NCI-H510A treated with DMSO at 0.1 percent for 48 hours (cell line): ENCODE measurements at regions not wholly inside any gene's neighbourhood (a gene's known extent, or its start where the extent isn't known, plus 50 kb on each side); places are given as distances from the start of the nearest gene placed in this dataset.
"Not testable (repeated sequence)": the region's sequence is repeated elsewhere in the genome, so short reads cannot be mapped to it uniquely, and the experiment has no call there.

Source experiments
- DNase-seq: peaks from one replicate; lab custom pipeline; 2025; lab: John Stamatoyannopoulos, UW

GRCh38 chrX:23458957-23459356 lies 124.3 kb downstream of the PTCHD1 start:
- DNase-seq, result not testable (repeated sequence)

DNA sequence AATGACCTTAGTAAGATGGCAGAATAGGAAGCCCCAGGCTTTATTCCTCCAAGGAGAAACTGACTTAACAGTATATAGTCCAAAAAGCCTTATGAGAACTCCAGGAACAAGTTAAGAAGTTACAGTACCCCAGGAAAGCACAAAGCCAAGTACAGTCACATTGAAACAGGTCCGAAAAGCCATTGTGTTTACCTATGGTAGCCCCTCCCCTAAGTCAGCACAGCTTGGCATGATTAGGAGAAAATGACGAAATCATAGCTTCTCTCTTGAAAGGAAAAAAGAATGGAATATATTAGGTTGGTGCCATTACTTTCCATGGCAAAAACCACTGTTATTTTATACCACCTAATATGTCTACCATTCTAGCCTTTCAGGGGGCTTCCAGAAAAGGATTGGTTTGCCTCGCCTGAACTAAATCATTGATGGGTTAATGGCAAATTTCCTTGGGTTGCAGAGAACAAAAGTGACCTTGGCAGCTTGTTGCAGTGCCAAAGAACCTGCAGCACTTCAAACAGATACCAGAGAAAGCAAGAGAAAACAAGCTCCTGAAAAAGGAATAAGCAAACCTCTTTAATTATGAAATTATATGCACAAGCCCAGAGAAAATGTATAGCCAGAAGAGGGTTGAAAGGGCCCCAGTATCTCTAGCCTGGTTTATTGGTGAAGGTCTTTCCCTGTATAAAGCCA lies 130.6 kb downstream of the PTCHD1 start:
- no peak for DNase-seq

DNA sequence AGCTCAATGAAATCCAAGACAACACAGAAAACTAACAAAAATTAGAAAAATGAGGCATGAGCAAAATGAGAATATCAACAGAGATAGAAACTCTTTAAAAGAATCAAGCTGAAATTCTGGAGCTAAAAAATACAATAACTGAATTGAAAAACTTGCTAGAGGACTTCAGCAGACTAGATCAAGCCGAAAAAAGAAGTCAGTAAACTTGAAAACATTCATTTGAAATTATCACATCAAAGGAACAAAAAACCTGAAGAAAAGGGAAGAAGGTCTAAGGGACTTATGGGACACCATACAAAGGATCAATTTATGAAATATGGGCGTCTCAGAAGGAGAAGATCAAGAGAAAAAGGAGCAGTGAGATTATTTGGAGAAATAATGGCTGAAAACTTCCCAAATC lies 131.3 kb downstream of the PTCHD1 start:
- no peak for DNase-seq

DNA sequence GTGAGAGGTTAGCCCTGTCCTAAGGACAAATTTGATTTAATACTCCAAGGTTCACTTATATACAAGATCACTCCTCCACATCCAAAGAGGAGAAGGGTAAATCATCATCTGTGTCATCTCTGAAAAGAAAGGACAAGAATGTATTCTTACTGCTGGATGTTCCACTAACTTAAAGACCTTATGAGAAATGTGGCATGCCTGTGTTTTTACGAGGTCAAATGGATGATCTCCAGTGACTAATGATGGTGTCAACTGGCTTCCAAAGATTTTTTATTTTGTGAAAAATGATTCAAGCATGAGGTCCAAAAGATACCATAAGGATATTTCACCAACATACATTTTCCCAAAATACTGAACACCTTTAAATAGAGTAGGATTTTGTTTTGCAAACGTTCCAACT lies 143.4 kb downstream of the PTCHD1 start:
- no peak for DNase-seq

DNA sequence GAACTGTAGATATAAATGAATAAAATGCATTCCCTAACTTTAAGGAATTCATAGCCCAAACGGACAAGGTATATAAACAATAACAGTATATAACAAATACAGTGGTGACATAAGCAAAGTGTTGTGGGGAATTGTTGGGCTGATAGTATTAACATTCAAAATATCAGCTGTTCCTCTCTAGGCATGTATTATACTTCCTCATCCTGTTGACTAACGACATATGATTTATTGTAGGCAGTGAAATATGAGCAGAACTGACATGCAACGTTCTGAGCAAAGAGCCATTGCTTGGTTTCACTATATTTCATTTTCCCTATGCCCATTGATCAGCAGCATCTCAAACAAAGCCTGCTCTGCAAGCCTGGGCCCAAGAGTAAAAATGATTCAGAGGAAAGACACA lies 143.9 kb downstream of the PTCHD1 start:
- DNase-seq, result no peak

DNA sequence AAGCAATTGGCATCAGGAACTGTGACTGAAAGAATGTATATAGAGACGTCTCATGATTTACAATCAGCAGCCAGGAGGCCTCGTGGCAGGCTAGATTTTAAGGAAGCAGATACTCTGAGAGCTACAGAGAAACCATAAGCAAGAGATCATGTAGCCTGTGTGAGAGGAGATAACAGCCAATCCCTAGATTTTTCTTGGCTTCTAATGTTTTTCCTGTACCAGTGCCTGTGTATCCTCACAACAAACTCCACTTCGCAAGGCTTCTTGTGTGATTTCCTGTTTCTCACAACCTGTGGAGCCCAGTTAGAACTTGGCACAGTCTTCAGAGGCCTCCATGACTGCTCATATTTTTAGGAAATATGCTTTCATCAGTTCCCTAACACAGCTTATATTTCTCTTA lies 147.9 kb downstream of the PTCHD1 start:
- DNase-seq, result no peak

DNA sequence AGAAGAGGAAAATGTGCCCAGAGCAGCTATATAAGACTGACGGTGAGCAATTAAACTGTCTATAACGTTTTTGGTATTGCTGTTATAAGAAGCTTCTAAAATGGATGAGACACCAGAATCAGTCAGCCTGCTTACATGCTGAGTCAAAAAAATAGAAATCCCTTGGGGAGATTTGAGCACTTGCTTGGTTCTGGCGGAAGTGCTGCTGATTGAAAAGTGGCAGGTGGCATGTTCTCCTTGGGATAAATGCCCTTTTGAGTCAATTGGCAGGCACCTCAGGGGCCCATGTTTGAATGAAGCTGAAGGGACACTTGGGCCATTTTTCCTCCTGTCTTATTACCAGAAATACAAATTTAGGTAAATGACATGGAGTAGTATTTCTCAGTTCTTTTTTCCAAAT lies 148.7 kb downstream of the PTCHD1 start:
- no peak for DNase-seq

GRCh38 chrX:23493941-23494374 lies 159.3 kb downstream of the PTCHD1 start:
- no peak for DNase-seq

DNA sequence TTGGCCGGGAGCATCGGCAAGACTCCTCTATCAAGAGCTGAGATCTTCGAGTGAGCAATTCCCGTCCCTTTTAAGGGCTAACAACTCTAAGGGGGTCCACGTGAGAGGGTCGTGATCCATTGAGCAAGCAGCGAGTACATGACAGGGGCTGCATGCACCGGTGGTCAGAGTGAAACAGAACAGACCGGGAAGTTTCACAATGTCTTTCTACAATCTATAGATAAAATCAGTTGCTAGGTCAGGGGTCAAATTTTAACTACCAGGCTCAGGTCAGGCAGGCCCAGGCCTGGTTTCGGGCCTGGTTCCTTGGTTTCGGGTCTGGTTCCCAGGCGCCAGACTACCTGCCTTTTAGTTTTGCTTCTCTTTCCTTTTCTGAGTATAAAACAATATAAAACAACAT lies 160.1 kb downstream of the PTCHD1 start:
- DNase-seq, result no peak

GRCh38 chrX:23497919-23498318 lies 163.3 kb downstream of the PTCHD1 start:
- no peak for DNase-seq

- DNase-seq, result no peak
These were observed 165.3 kb upstream of the PRDX4 start for GRCh38 chrX:23501974-23502373.

GRCh38 chrX:23503835-23504539 lies 163.3 kb upstream of the PRDX4 start:
- peak; percentile 82 for DNase-seq

- no peak for DNase-seq
These were observed 162.8 kb upstream of the PRDX4 start for GRCh38 chrX:23504540-23504884.

- no peak for DNase-seq
These were observed 162.4 kb upstream of the PRDX4 start for GRCh38 chrX:23504895-23505294.

- DNase-seq, result no peak
These were observed 161.6 kb upstream of the PRDX4 start for GRCh38 chrX:23505531-23506303.

DNA sequence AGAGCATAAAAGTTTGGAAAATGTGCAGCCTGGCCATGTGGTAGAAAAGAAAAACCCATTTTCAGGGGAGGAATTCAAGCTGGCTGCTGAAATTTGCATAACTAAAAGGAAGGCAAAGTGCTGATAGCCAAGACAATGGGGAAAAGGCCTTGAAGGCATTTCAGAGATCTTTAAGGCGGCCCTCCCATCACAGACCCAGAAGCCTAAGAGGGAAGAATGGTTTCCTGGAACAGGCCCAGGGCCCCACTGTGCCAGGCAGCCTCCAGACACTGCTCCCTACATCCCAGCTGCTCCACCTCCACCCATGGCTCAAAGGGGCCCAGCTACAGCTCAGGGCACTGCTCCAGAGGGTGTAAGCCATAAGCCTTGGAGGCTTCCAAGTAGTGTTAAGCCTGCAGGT lies 158.0 kb upstream of the PRDX4 start:
- DNase-seq, result no peak

- DNase-seq, result no peak
These were observed 155.5 kb upstream of the PRDX4 start for GRCh38 chrX:23511793-23512192.

DNA sequence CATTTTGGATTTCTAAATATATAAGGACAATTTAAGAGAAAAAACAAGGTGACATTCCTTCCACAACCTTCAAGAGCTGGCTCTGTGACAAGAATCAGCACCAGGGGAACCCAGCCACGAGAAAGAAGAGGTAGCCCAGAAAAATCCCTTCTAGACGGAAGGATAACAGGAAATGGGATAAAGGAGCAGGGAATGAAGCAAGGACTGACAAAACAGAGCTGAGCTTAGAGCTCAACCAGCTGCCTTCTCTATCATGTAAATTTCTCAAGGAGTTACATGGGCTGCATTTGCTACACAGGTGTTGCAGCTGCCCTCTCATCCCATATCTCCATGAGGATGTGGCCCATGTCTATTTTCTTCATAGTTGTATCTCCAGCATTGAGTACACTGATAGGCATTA lies 154.2 kb upstream of the PRDX4 start:
- no peak for DNase-seq

- DNase-seq, result no peak
These were observed 153.2 kb upstream of the PRDX4 start for GRCh38 chrX:23514082-23514481.

GRCh38 chrX:23515028-23515427 lies 152.3 kb upstream of the PRDX4 start:
- DNase-seq, result no peak

DNA sequence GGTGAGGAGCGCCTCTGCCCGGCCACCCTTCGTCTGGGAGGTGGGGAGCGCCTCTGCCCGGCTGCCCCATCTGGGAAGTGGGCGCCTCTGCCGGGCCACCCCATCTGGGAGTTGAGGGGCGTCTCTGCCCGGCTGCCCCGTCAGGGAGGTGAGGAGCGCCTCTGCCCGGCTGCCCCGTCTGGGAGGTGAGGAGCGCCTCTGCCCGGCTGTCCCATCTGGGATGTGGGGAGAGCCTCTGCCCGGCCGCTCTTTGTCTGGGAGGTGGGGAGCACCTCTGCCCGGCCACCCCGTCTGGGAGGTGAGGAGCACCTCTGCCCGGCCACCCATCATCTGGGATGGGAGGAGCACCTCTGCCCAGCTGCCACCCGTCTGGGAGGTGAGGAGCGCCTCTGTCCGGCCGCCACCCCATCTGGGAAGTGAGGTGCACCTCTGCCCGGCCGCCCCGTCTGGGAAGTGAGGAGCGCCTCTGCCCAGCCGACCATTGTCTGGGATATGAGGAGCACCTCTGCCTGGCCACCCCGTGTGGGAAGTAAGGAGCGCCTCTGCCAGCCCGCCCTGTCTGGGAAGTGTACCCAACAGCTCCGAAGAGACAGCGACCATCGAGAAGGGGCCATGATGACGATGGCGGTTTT lies 144.2 kb upstream of the PRDX4 start:
- DNase-seq, result not testable (repeated sequence)

DNA sequence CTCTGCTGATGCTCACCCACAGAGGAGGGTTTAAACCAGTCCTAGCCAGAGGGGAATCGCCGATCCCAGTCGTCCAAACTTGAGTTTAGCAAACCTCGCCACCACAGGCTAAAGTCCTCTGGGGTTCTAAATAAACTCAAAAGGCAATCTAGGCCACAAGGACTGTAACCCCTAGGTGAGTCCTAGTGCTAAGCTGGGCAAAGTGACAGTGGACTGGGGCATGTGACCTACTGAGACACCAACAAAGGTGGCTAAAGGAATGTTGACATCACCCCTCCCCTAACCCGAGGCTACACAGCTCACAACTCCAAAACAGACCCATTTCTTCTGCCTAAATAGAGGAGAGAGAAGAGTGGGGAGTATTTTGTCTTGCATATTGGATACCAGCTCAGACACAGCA lies 142.8 kb upstream of the PRDX4 start:
- DNase-seq, result no peak

DNA sequence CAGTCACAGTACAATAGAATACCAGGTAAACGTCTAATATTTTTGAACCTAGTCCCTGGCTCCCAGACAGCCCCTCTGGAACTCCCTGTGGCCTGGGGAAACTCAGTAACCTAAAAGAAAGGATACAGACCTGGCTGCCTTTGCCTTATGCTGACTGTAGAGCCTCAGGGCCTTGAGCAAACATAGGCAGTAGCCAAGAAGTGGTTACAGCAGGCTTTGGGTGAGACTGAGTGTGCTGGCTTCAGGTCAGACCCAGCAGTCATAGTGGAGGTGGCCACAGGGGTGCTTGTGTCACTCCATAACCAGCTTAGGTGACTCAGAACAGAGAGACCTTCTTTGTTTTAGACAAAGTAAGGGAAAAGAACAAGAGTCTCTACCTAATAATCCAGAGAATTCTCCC lies 141.8 kb upstream of the PRDX4 start:
- no peak for DNase-seq
